HG02588 (cell line): ENCODE measurements at regions not wholly inside any gene's neighbourhood (a gene's known extent, or its start where the extent isn't known, plus 50 kb on each side); places are given as distances from the start of the nearest gene placed in this dataset.
"Not testable (repeated sequence)": the region's sequence is repeated elsewhere in the genome, so short reads cannot be mapped to it uniquely, and the experiment has no call there.

Source experiments
- ATAC-seq: cut with Tn5 transposase; IDR thresholded peaks from one replicate; pipeline ENCODE4 v1.9.1; 2021; ENCODE audit warnings: mild to moderate bottlenecking, moderate library complexity; ENCODE audit not compliant: unreplicated experiment

DNA sequence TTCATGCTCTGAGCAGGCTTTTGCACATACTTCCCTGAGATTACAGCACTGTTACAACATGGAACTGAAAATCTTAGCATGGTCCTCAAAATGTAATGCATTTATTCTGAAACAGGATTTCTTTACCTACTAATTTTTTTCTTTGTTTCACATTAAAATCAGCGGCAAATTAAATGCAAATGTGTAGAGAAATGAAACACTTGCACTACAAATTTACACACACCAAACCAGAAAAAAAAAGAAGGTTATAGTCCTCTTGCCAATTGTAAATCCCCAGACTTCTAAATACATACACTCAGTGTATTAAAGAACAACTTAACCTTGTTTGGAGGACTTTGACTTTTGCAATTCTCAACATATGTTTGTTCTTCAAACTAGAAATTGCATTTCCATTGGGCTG lies 210.9 kb upstream of the TBX18 start:
- no peak for ATAC-seq

DNA sequence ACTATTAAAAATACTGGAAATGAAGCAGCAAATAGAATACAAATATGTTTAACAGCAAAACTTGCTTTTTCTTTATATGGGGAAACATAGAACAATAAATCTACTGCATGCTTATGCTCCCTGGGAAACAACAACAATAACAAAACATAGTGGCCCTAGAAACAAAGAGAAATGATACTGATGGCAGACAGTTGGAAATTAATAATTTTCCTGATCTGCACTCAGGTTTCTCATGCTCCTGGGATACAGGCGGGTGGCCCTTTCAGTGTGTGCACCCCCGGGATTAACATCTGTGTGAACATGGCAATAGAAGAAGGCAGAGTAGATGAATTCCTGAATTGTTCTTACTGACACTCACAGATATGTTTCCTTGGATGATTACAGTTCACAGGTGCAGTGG lies 209.2 kb upstream of the TBX18 start:
- no peak for ATAC-seq

DNA sequence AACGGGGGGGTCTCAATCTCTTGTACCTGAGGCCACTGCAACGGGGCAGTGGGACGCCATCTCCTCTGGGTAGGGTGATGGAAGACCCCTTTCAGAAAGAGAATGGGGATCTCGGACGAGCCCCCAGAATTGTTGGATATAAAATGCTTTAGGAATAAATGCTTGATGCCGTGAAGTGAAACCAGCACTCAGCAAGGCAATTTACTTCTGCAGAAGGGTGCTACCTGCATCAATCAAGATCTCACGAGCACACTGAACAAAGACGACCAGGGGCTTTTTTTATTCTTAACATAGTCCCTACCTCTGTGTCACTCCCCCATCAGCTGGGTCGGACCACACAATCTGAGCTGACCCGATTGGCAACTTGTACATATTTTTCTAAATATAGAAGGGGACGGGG lies 203.6 kb upstream of the TBX18 start:
- ATAC-seq, result no peak

DNA sequence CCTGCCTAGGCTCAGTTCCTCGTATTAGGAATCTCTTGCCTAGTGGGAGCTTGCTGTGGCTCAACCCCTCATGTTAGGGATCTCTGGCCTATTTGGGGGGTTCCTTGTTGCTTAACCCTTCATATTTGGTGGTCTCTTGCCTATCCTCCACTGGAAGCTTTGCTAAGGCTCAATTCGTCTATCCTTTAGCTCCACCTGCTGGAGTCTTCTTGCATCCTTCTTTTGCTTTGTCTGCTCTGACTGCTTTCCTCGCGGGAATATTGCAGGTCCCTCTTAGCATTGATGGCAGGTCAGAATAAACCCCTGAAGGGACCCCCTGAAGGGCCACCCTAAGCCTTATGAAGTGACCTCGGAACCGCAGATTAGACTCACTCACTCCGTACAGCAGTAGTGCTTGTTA lies 203.0 kb upstream of the TBX18 start:
- no peak for ATAC-seq

DNA sequence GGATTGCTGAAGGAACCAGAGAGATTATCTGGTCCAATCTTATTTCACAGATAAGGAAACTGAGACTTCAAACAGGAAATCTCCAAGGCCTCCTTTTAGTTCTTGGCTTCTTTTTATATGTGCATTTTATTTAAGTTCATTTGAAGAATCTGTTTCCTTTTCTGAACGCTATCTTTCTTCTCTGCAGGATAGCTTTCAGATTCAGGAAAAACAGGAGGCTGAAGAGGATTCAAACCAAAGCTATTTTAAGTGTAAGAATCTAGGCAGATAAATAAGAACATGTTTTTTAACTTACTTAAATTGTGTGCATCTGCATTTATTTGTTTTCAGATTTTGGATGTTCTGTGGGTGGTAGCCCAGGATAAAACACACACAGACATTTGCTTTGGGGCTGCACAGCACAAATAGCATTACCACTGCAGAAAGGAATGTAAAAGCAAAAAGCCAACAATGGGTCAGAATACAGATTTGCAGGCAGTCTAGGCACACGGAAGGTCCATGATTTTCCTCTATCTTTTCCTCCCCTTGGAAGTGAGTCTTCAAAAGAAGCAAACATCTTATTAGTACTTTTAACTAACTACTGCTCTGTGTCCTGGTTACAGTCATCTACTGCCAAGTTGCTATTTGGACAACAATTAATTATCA lies 188.8 kb upstream of the TBX18 start:
- ATAC-seq, result no peak

DNA sequence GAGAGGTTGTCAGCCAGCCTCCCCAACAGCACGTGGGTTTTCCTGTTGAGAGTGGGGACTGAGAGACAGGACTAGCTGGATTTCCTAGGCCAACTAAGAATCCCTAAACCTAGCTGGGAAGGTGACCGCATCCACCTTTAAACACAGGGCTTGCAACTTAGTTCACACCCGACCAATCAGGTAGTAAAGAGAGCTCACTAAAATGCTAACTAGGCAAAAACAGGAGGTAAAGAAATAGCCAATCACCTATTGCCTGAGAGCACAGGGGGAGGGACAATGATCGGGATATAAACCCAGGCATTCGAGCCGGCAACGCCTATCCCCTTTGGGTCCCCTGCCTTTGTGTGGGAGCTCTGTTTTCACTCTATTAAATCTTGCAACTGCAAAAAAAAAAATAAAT lies 180.5 kb upstream of the TBX18 start:
- not testable (repeated sequence) for ATAC-seq

DNA sequence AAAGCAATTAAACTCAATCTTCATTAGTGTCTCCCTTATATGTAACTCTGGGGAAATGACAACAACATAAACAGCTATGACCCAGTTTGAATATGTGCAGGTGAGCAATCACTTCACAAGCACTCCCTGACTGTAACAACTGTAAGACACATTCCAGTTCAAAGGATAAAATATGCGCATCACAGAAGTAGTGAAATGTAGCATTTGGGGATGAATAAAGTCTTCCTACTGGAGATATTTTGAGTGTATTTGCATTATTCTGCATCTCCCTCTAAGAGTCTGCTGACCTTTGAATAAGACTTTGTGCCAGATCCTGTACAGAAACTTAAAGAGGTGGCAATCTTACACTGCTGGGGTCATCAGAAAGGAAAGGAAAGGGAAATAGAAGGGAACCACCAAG lies 179.5 kb upstream of the TBX18 start:
- ATAC-seq, result no peak

DNA sequence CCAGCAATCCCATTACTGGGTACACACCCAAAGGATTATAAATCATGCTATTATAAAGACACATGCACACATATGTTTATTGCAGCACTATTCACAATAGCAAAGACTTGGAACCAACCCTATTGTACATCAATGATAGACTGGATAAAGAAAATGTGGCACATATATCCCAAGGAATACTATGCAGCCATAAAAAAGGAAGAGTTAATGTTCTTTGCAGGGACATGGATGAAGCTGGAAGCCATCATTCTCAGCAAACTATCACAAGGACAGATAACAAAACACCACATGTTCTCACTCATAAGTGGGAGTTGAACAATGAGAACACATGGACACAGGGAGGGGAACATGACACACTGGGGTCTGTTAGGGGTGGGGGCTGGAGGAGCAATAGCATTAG lies 177.2 kb upstream of the TBX18 start:
- not testable (repeated sequence) for ATAC-seq

DNA sequence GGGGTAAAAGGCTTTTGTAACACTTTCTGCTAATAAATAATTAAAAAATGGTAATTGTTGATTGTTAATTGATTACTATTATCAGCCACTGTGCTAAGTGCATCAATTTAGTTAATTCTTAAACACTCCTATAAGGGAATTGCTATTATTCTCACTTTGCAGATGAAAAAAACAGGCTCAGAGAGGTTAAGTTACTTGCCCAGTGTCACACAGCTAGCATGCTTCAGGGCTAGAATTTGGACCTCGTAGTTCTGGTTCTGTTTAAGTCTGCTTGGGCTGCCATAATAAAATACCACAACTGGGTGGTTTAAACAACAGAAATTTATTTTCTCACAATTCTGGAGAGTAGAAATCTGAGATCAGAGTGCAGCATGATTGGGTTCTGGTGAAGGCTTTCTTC lies 164.8 kb upstream of the TBX18 start:
- no peak for ATAC-seq

DNA sequence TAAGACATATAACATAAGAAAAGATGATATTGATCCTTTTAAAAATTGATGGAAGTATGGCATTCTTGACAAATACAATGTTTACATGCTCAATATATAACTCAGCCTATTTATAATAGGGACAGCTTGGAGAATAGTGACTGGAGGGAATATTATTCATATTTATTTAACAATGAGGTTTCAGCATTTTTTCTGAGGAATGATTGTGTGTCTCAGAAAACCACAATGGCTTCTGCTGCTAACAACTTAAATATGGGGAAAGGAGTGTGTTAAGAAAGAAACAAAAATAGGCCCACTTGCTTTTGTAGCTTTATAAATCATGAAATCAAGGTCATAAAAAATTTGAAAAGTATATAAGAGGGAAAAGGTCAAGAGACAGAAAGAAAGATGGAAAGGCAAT lies 163.2 kb upstream of the TBX18 start:
- ATAC-seq, result no peak

DNA sequence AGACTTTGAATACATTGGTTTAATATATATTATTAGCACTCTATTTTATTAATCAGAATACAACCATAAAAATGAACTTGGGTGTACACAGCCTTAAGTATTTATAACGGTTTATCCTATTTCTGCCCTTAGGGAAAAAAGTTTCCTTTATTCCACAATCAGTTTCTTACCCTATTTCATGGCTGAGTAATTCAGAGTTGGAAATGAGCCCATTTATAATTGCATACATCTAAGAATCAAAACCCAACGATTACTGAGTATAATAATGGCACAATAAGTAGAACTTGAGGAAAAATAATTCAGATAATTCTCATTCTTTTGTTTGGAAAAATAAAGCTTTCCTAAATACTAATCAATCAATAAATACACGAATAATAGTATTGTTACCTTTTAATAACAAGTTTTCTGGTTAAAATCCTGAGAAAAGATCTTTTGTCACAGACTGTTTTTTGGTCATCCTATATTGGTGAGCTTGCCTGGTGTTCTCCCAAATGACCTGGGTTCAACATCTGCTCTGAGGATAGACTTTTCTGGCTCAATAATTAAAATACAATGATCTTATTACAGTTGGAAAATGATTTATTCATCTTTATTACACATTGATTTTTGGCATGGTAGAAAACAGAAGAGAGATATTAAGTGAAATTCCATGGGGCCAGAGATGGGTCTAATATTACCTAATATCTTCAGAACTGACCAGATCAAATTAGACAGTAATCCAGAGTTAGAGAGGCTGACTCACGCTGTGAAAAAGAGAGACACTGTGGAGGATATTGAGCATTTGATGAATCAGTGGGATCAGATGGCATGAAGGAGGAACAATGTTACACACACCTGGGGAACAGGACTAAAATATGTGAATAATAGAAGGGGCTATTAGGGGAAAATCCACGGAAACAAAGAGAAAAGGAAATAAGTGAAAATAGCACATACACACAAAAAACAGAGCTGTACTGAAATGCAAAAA lies 162.1 kb upstream of the TBX18 start:
- no peak for ATAC-seq

DNA sequence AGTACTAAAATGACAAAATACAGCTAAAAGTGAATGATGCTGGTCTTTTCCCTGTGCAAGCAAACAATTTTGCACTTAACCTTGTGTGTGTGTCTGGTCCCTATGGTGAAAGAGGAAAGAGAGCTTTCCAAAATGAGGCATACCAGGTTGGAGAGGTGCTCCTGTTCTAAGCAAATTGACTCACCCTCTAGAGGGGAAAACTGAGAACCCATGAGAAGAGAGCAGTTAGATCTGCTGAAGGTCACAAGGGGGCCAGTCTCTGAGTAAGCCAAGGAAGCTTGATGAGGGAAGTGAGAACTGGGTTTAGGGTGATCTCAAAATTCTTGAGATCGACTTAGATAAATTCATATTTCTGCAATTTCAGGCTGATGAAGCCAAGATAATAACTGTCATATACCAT lies 157.5 kb upstream of the TBX18 start:
- ATAC-seq, result no peak

DNA sequence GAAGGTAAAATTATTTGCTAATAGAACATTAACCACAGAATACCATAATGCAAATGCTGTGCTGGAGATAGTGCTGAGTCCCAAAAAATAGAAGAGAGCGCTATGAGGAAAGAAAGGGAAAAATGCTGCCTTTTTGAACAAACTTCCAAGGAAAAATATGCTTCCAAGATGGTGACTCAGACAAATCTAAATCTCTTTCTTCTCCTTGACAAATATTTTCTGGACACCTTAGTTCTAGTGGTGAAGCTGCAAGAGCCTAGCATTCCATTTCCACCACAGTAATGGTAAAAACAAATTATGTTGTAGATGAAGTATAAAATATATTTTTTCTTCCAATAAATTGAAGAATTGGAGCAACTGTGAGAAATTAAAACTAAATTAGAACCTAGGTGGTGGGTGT lies 155.6 kb upstream of the TBX18 start:
- no peak for ATAC-seq

DNA sequence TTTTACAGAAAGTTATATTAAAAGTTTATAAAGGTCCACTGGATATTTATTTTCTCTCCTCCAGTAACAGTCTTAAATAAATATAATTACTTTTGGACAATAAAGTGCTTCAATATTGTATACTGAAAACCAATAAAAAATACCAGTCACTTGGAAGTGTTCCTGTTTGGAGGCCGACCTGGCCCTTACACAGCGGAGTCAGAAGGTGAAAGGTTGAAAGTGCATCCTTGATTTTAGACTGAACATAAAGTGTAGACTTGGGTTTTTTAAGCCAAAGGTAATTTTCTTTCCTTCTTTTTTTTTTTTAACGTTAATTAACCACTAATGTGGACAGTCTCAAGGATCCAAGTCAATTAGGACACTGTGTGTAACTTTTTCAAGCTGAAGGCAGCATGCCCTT lies 152.3 kb upstream of the TBX18 start:
- ATAC-seq, result no peak

DNA sequence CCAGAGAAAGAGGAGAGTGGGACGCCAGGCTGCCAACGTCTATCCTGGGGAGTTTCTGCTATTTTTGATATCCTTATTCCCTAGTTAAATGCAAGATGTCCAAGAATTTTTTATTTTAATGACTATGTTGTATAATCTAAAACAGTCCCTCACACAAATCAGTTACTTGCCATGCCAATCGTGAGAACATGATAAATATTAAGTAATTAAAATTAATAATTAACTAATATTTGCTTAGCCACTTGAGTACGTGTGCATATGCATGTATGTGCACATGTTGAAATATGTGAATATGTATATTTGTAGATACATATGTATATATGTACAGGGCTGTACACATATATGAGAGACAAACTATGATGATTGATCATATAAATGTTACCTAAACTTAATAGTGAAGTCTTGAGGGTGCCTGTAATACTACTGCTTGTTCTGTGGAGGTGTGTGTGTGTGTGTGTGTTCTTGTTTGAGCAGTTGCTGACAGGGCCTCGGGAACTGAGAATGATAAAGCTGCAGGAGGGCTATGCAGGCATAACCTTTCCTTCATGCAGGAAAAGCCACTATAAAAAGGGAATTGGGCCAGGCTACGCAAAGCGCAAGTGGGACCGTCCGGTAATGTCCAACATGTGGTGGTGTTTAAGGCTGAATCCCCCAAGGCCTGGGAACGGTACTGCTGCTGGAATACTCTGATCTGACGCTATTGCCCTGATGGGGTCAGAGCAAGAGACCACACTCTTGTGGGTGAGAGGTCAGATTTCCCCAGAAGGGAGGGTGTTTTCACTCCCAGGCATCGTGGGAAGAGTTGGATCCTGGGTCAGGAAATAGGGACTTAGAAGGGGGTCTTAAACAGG lies 148.3 kb upstream of the TBX18 start:
- ATAC-seq, result no peak

DNA sequence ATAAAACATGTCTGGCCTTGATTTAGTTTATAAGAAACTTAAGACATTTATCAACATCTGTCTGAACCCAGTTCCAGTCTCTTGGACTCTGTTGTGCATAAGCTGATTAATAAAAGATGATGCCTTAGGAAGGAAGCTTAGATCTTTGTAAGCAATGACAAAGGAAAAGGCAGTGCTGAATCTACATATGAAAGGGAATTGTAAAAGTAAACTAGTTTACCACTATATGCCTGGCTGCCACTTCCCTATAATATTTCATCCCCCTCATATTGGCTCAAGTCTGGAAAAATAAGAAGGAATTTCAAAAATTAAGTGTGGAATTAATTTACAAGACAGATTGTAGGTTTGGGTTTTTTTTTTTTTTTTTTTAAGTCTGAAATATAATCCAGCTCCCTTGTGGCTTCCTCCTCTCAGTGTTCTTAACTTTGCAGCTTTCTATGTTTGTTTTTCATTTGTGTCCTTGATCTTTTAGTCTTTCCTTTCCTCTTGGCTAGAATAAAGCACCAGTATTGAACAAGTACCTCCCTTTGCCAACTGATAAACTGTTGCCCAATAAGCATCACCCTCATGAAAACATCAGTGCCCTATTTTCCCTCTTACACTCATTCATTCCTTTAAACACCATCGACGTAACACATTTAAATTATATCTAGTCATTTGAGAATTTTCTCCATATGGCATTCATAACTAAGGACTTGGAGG lies 146.7 kb upstream of the TBX18 start:
- no peak for ATAC-seq

DNA sequence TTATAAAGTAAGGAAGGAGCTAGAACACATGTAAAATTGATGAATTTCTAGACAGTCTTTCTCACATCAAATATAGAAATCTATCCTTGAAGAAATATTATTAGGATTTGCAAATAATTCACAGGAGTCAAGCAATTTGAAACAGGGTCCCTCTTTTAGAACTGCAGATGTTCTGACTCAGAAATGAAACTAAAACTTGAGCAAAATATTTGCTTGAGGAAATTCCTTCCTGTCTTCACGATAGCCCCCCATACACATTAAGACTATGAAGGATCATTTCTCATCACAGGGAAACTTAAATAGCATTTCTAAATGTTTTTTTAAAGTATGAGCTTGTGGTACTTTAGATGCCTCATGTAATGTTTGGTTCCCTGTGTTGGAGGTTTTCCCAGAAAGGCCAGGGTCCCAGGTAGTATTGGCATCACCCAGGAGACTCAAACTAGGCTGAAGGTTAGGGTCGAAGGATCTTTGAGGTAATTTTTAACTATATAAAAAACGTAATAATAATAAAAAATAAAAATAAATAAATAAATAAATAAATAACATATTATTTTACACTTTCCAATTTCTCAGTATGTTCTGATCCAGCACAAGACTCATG lies 144.0 kb upstream of the TBX18 start:
- no peak for ATAC-seq

DNA sequence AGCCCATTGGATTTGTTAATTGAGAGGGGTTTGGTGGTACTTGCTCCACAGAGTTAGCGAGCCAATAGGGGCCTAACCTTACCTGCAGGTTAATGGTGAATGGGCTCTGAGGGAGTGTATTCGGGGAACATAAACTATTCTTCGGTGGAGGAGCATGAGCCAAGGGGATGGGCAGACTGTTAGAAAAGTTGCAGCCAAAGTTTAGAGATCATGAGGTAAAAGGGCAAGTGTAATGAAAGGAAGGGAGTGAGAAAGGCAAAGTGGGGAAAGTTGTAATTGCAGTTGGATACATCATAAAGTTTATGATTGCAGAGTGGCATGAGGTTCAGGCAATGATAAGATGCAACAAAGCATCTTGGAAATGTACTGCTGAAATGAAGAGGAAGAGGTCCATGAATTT lies 142.1 kb upstream of the TBX18 start:
- no peak for ATAC-seq

DNA sequence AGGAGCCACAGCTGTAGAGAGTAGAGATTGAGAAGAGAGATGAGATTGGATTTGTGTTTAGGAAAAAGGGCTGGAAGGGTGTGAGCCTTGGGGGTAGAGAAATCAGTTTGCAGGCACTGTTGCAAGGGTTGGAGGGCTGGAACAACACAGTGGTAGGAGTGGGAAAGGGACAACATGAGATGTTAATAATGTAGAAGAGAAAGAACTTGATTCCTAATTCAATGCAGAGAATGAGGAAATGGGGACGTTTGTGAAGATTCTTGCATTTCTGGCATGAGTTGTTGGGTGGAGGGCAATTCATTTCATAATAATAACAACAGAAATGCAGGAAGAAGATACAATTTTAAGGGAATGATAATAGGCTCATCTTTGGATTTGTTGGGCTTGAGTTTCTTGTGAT lies 141.4 kb upstream of the TBX18 start:
- no peak for ATAC-seq

DNA sequence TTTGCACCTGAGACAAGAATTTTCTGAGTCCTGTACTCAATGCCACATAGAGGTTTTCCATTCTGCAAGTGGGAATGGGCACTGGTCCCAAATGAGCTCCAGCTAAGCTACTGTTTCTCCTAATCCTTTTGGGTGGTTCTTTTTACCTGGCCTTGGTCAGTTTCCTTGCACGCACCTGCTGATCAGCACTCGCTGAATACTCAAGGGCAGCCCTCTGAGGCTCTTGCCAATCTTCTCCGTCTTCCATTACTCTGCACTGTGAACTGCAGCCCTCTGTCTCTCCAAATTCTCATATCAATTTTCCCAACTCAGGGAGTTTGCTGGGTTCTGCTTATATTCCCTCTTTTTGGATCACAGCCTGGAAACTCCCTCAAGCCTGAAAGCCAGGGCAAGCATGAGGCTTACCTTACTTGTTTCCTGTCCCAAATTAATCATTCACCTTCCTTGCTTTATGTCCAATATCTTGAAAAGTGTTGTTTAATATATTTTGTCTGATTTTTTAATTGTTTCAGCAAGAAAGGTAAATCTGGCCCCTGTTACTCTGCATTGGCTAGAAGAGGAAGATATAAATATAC lies 138.0 kb upstream of the TBX18 start:
- no peak for ATAC-seq
